ENCODE measurements at regions not wholly inside any gene's neighbourhood (a gene's known extent, or its start where the extent isn't known, plus 50 kb on each side); places are given as distances from the start of the nearest gene placed in this dataset.

DNA sequence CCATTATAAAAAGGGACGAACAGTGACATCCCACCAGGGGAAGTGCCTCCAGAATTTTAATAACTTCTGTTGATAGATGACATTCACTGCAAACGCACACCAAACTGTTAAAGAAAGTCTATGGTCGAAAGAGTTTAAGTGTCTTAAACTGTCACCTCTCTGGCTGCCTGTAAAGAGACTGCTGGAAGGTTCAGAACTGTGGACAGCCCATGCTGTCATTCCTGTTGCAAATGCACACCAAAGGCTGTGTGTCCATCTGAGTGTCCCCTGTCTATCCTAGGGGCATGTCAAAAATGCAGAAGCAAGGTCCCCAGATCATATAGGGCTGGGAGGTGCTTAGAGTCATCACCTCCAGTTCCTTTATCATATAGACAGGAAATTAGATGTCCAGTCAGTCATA lies 171.8 kb downstream of the CYRIA start:
- 74 to 83% methylated on average over 3 of the region's 3 CpGs for WGBS, 2 donors
- DNase-seq: no peak
- Histone ChIP-seq H3K27ac (no peak overlapping the region), H3K4me3 (no peak overlapping the region), H3K4me1 (no peaks in the 10 kb centered on the region), H3K9me3 (no peaks in the 10 kb centered on the region), H3K36me3 (no peaks in the 10 kb centered on the region), H3K27me3 (no peaks in the 10 kb centered on the region)
- TF ChIP-seq, protein P1, sequence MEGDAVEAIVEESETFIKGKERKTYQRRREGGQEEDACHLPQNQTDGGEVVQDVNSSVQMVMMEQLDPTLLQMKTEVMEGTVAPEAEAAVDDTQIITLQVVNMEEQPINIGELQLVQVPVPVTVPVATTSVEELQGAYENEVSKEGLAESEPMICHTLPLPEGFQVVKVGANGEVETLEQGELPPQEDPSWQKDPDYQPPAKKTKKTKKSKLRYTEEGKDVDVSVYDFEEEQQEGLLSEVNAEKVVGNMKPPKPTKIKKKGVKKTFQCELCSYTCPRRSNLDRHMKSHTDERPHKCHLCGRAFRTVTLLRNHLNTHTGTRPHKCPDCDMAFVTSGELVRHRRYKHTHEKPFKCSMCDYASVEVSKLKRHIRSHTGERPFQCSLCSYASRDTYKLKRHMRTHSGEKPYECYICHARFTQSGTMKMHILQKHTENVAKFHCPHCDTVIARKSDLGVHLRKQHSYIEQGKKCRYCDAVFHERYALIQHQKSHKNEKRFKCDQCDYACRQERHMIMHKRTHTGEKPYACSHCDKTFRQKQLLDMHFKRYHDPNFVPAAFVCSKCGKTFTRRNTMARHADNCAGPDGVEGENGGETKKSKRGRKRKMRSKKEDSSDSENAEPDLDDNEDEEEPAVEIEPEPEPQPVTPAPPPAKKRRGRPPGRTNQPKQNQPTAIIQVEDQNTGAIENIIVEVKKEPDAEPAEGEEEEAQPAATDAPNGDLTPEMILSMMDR (IDR thresholded peaks at IDR 0.05): no peak
- TF ChIP-seq EP300 (IDR thresholded peaks at IDR 0.05) (no peak), POLR2A (IDR thresholded peaks at IDR 0.05) (no peak), POLR2AphosphoS5 (IDR thresholded peaks at IDR 0.05) (no peak)
- intact Hi-C loops (cut with DNase I): no loop called here

DNA sequence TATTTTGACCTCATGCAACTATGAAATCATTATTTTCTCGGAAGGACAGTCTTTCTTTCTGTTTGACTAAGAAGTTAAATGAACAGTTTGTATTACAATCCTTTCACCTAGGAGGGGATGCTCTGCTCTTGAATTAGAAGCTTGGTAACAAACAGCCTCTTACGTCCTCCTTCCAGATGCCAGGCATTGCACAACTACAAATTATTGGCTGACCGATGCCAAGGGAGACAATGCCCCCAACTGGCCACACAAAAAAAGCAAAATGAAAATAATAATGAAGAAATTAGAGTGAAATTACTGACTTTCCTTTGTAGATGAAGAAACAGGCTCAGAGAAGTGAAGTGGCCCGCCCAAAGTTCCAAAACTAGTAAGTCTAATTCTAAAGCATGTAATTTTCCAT lies 177.9 kb downstream of the CYRIA start:
- WGBS, 2 donors: 35 to 48% methylated on average over 4 of the region's 4 CpGs
- Histone ChIP-seq H3K27me3 (no peaks in the 10 kb centered on the region), H3K36me3 (no peaks in the 10 kb centered on the region), H3K27ac (no peak overlapping the region), H3K4me3 (no peak overlapping the region), H3K9me3 (no peaks in the 10 kb centered on the region), H3K4me1 (no peaks in the 10 kb centered on the region)
- DNase-seq: no peak
- intact Hi-C loops (cut with DNase I): no loop called here
- no peak for TF ChIP-seq POLR2AphosphoS5 (IDR thresholded peaks at IDR 0.05)
- TF ChIP-seq, protein P1 (IDR thresholded peaks at IDR 0.05): no peak
- TF ChIP-seq EP300 (IDR thresholded peaks at IDR 0.05): no peak
- no peak for TF ChIP-seq POLR2A (IDR thresholded peaks at IDR 0.05)

DNA sequence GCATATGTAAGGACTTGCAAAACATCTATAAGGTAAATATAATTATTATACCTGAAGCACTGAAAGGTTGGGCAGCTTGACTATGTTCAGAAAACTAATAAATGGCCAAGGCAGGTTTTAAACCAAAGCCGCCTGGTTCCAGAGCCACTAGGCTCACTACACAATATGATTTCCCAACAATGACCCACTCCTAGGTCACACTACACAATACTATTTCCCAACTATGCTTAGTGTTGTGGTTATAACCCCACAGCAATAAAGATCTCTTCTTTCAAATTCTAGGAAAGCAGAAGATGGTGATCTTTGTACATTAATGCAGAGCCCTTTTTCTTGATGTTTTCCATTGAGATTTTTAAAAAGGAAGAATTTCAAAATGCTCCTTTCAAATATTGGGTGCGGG lies 180.4 kb downstream of the CYRIA start:
- TF ChIP-seq POLR2AphosphoS5 (IDR thresholded peaks at IDR 0.05) (no peak), POLR2A (IDR thresholded peaks at IDR 0.05) (no peak), EP300 (IDR thresholded peaks at IDR 0.05) (no peak)
- TF ChIP-seq, protein P1 (IDR thresholded peaks at IDR 0.05): no peak
- Histone ChIP-seq H3K4me1 (no peaks in the 10 kb centered on the region), H3K4me3 (no peak overlapping the region), H3K27me3 (no peaks in the 10 kb centered on the region), H3K9me3 (no peaks in the 10 kb centered on the region), H3K27ac (no peak overlapping the region), H3K36me3 (no peaks in the 10 kb centered on the region)
- intact Hi-C loops (cut with DNase I): no loop called here
- no peak for DNase-seq
- WGBS, 2 donors: 90 to 93% methylated on average over 2 of the region's 2 CpGs

DNA sequence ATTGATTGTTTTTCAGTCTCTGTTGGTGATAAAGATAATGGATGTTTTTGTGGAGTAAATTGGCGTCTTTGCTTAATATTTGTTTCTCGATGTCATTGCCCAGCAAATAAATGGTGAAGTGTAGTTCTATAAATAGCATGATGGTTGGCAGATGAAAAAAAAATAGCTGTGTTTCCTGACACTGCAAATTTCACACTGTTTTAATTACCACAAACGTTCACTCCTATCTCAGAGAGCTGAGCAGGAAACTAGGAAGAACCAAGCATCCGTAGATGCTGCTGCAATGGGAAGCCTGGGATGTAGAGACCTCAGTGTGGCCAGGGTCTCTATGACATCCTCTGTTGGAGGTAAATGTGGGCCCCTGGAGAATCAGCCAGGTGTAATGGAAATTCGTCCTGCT lies 183.2 kb downstream of the CYRIA start:
- 42 to 74% methylated on average over 5 of the region's 5 CpGs for WGBS, 2 donors
- H3K4me3 ChIP-seq: no peak overlapping the region
- no peaks in the 10 kb centered on the region for H3K4me1 ChIP-seq
- intact Hi-C loops (cut with DNase I): no loop called here
- no peaks in the 10 kb centered on the region for H3K27me3 ChIP-seq
- DNase-seq: no peak
- H3K9me3 ChIP-seq: no peaks in the 10 kb centered on the region
- TF ChIP-seq POLR2A (IDR thresholded peaks at IDR 0.05) (no peak), POLR2AphosphoS5 (IDR thresholded peaks at IDR 0.05) (no peak), EP300 (IDR thresholded peaks at IDR 0.05) (no peak)
- TF ChIP-seq, protein P1 (IDR thresholded peaks at IDR 0.05): no peak
- no peak overlapping the region for H3K27ac ChIP-seq
- no peaks in the 10 kb centered on the region for H3K36me3 ChIP-seq

DNA sequence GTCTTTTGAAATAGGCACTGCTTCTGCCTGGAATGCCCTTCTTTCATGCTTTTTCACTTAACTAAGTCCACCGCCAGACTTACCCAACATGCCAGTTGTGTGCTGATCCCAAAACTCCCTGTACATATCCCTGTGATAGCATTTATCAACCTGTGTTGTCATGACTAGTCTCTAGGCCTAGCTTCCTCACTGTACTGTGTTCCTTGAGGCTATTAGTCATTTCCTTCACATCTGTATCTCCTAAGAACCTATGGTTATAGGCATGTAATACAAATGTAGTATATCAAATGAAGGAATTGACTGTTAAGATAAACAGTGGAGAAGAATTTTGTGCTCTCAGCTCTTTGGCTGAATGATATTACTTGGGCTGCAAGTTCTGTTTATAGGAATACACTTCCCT lies 184.3 kb downstream of the CYRIA start:
- Histone ChIP-seq H3K27ac (no peak overlapping the region), H3K9me3 (no peaks in the 10 kb centered on the region), H3K36me3 (no peaks in the 10 kb centered on the region), H3K4me3 (no peak overlapping the region), H3K27me3 (no peaks in the 10 kb centered on the region), H3K4me1 (no peaks in the 10 kb centered on the region)
- intact Hi-C loops (cut with DNase I): no loop called here
- TF ChIP-seq POLR2AphosphoS5 (IDR thresholded peaks at IDR 0.05): no peak
- TF ChIP-seq POLR2A (IDR thresholded peaks at IDR 0.05): no peak
- TF ChIP-seq EP300 (IDR thresholded peaks at IDR 0.05): no peak
- TF ChIP-seq, protein P1 (IDR thresholded peaks at IDR 0.05): no peak
- WGBS, 2 donors: 94% methylated on average over 1 of the region's 1 CpG
- no peak for DNase-seq

Data from sigmoid colon (tissue), 6 donors.